H9 (cell line): ENCODE measurements at regions not wholly inside any gene's neighbourhood (a gene's known extent, or its start where the extent isn't known, plus 50 kb on each side); places are given as distances from the start of the nearest gene placed in this dataset.

Source experiments
- DNase-seq: peaks from one replicate; pipeline ENCODE4 v3.0.0-alpha.2; 2017
- H2AFZ ChIP-seq: one replicate; pipeline ENCODE4 v1.6.1; 2013; ENCODE audit warnings: mild to moderate bottlenecking, low read length, control low read depth, moderate library complexity
- H2AK5ac ChIP-seq: 2 replicates; pipeline ENCODE4 v1.6.1; 2013; ENCODE audit warnings: low read length, control low read depth, mixed read lengths; ENCODE audit not compliant: insufficient read length
- H2BK120ac ChIP-seq: one replicate; pipeline ENCODE4 v1.6.1; 2013; ENCODE audit warnings: low read depth, mild to moderate bottlenecking, low read length, control low read depth, inconsistent platforms; ENCODE audit not compliant: poor library complexity, severe bottlenecking
- H2BK12ac ChIP-seq: 2 replicates; pipeline ENCODE4 v1.6.1; 2013; ENCODE audit warnings: low read length, control low read depth, mixed read lengths, low read depth; ENCODE audit not compliant: insufficient read length
- H2BK15ac ChIP-seq: 2 replicates; pipeline ENCODE4 v1.6.1; 2013; ENCODE audit warnings: low read depth, low read length, control low read depth
- H2BK20ac ChIP-seq: one replicate; pipeline ENCODE4 v1.6.1; 2013; ENCODE audit warnings: low read depth, mild to moderate bottlenecking, low read length, control low read depth, inconsistent platforms; ENCODE audit not compliant: poor library complexity, severe bottlenecking
- H2BK5ac ChIP-seq: 2 replicates; pipeline ENCODE4 v1.6.1; 2013; ENCODE audit warnings: low read length, control low read depth, mixed read lengths; ENCODE audit not compliant: insufficient read length
- H3K14ac ChIP-seq: 2 replicates; pipeline ENCODE4 v1.6.1; 2013; ENCODE audit warnings: low read length, control low read depth; ENCODE audit not compliant: insufficient read depth
- H3K18ac ChIP-seq: 2 replicates; pipeline ENCODE4 v1.6.1; 2013; ENCODE audit warnings: low read depth, mild to moderate bottlenecking, mixed read lengths, low read length, control low read depth; ENCODE audit not compliant: insufficient read length
- H3K23ac ChIP-seq: 2 replicates; pipeline ENCODE4 v1.6.1; 2013; ENCODE audit warnings: low read length, control low read depth, mixed read lengths, low read depth; ENCODE audit not compliant: insufficient read length
- H3K23me2 ChIP-seq: 2 replicates; pipeline ENCODE4 v1.6.1; 2013; ENCODE audit warnings: low read depth, mild to moderate bottlenecking, mixed read lengths, low read length, control low read depth; ENCODE audit not compliant: insufficient read length, poor library complexity, severe bottlenecking
- H3K27ac ChIP-seq: 2 replicates; pipeline ENCODE4 v1.5.1; 2013; ENCODE audit warnings: low read length, control low read depth, mixed read lengths, low read depth; ENCODE audit not compliant: insufficient read length
- H3K27me3 ChIP-seq: 2 replicates; pipeline ENCODE4 v1.6.1; 2013; ENCODE audit warnings: low read length, control low read depth, inconsistent platforms; ENCODE audit not compliant: insufficient read depth
- H3K4ac ChIP-seq: 2 replicates; pipeline ENCODE4 v1.6.1; 2013; ENCODE audit warnings: low read depth, mild to moderate bottlenecking, control low read depth, inconsistent platforms, low read length, moderate library complexity
- H3K4me1 ChIP-seq: 2 replicates; pipeline ENCODE4 v1.6.1; 2013; ENCODE audit warnings: low read length, control low read depth, inconsistent platforms; ENCODE audit not compliant: insufficient read depth
- H3K4me2 ChIP-seq: 2 replicates; pipeline ENCODE4 v1.6.1; 2013; ENCODE audit warnings: low read length, control low read depth, mixed read lengths; ENCODE audit not compliant: insufficient read length, insufficient read depth
- H3K56ac ChIP-seq: 2 replicates; pipeline ENCODE4 v1.6.1; 2013; ENCODE audit warnings: low read depth, mild to moderate bottlenecking, mixed read lengths, low read length, control low read depth; ENCODE audit not compliant: insufficient read length
- H3K79me1 ChIP-seq: 2 replicates; pipeline ENCODE4 v1.6.1; 2013; ENCODE audit warnings: low read depth, mild to moderate bottlenecking, moderate library complexity, low read length, control low read depth, inconsistent platforms; ENCODE audit not compliant: insufficient read depth, poor library complexity, severe bottlenecking
- H3K79me2 ChIP-seq: 2 replicates; pipeline ENCODE4 v1.6.1; 2013; ENCODE audit warnings: low read length, control low read depth, inconsistent platforms; ENCODE audit not compliant: insufficient read depth
- H3K9ac ChIP-seq: 2 replicates; pipeline ENCODE4 v1.6.1; 2013; ENCODE audit warnings: low read length, control low read depth, mixed read lengths; ENCODE audit not compliant: insufficient read length; ENCODE audit errors: extremely low read depth
- H3K9me3 ChIP-seq: one replicate; pipeline ENCODE4 v1.6.1; 2013; ENCODE audit warnings: low read depth, low read length, inconsistent platforms; ENCODE audit not compliant: control insufficient read depth
- H3T11ph ChIP-seq: one replicate; pipeline ENCODE4 v1.6.1; 2013; ENCODE audit warnings: mild to moderate bottlenecking, low read length, control low read depth, inconsistent platforms
- H4K20me1 ChIP-seq: one replicate; pipeline ENCODE4 v1.6.1; 2013; ENCODE audit not compliant: control insufficient read depth, insufficient read length, insufficient read depth
- H4K5ac ChIP-seq: 2 replicates; pipeline ENCODE4 v1.6.1; 2013; ENCODE audit warnings: low read depth, mild to moderate bottlenecking, mixed read lengths, low read length, control low read depth; ENCODE audit not compliant: insufficient read length
- H4K8ac ChIP-seq: replicated peaks from 2 replicates; pipeline ENCODE4 v1.6.1; 2013; ENCODE audit warnings: low read length, control low read depth, mixed read lengths, low read depth; ENCODE audit not compliant: insufficient read length
- H4K91ac ChIP-seq: 2 replicates; pipeline ENCODE4 v1.6.1; 2013; ENCODE audit warnings: low read depth, mild to moderate bottlenecking, moderate library complexity, mixed read lengths, low read length, control low read depth; ENCODE audit not compliant: insufficient read length
- H3K27ac Mint-ChIP-seq, 3 experiments: 2 replicates in 2 of 3; 3 replicates in 1 of 3; pipeline ENCODE4 v1.8.0; 2020 to 2021; ENCODE audit warnings: mixed read lengths in 3 of 3, mild to moderate bottlenecking in 1 of 3, moderate library complexity in 1 of 3
- H3K27me3 Mint-ChIP-seq: 2 replicates; pipeline ENCODE4 v1.8.0; 2021; ENCODE audit warnings: low read depth, mild to moderate bottlenecking, moderate library complexity, mixed read lengths
- H3K36me3 Mint-ChIP-seq, 3 experiments: 2 replicates in 2 of 3; 3 replicates in 1 of 3; pipeline ENCODE4 v1.8.0; 2020 to 2021; ENCODE audit warnings: low read depth in 3 of 3, mixed read lengths in 3 of 3; ENCODE audit not compliant: insufficient read depth in 1 of 3
- H3K4me1 Mint-ChIP-seq, 2 experiments: 2 replicates each; pipeline ENCODE4 v1.8.0; 2020; ENCODE audit warnings: mixed read lengths in 2 of 2
- H3K4me3 Mint-ChIP-seq, 2 experiments: 2 replicates in 1 of 2; 3 replicates in 1 of 2; pipeline ENCODE4 v1.8.0; 2020 to 2021; ENCODE audit warnings: mild to moderate bottlenecking in 2 of 2, mixed read lengths in 2 of 2, moderate library complexity in 1 of 2
- H3K9me3 Mint-ChIP-seq, 2 experiments: 2 replicates in 1 of 2; 3 replicates in 1 of 2; pipeline ENCODE4 v1.8.0; 2020; ENCODE audit warnings: mild to moderate bottlenecking in 2 of 2, mixed read lengths in 2 of 2, moderate library complexity in 1 of 2
- CTCF ChIP-seq: fragments of 200-600 bp; sonication (generic); conservative IDR thresholded peaks from 3 replicates; pipeline ENCODE4 v1.8.0; 2021; ENCODE audit warnings: antibody characterized with exemption, mild to moderate bottlenecking
- WGBS: extraction: QIAGEN DNeasy Blood & Tissue Kit; methylation state at CpG from one replicate; pipeline ENCODE4 v1.1.7; 2013; ENCODE audit warnings: missing lambda C conversion rate, low lambda C conversion rate, mixed read lengths; ENCODE audit not compliant: insufficient read length; ENCODE audit errors: extremely low coverage; 5-methylcytosine and 5-hydroxymethylcytosine counted together

- H4K5ac ChIP-seq: no peak overlapping the region
- H3K27me3 ChIP-seq: no peaks in the 10 kb centered on the region
- no peak overlapping the region for H3K14ac ChIP-seq
- no peak overlapping the region for H2BK120ac ChIP-seq
- H3K27ac Mint-ChIP-seq: no peak overlapping the region
- peak; percentile 60 for TF ChIP-seq CTCF
- H3K56ac ChIP-seq: no peak overlapping the region
- no peak overlapping the region for H4K8ac ChIP-seq
- no peak overlapping the region for H2BK15ac ChIP-seq
- no peak overlapping the region for H3K4me2 ChIP-seq
- peaks cover 13 to 14% of the 10 kb centered on the region in 2 experiments for H3K9me3 Mint-ChIP-seq
- peaks cover 8 to 14% of the 10 kb centered on the region in 2 experiments for H3K4me1 Mint-ChIP-seq
- WGBS: no CpG with 5 or more reads among the region's 4 CpGs
- no peaks in the 10 kb centered on the region for H3K27me3 Mint-ChIP-seq
- H2BK12ac ChIP-seq: no peak overlapping the region
- peaks cover 8 to 27% (median 11%) of the 10 kb centered on the region in 3 experiments; a peak in 6 of 7 replicates for H3K36me3 Mint-ChIP-seq
- H4K91ac ChIP-seq: no peak overlapping the region
- H3K9ac ChIP-seq: no peak overlapping the region
- no peak overlapping the region for H2BK20ac ChIP-seq
- no peak overlapping the region for H2AK5ac ChIP-seq
- H4K20me1 ChIP-seq: no peaks in the 10 kb centered on the region
- H3K9me3 ChIP-seq: no peaks in the 10 kb centered on the region
- H3K18ac ChIP-seq: no peak overlapping the region
- H2BK5ac ChIP-seq: no peak overlapping the region
- no peak overlapping the region for H2AFZ ChIP-seq
- no peaks in the 10 kb centered on the region for H3K4me1 ChIP-seq
- H3K23me2 ChIP-seq: no peaks in the 10 kb centered on the region
- H3K79me2 ChIP-seq: no peaks in the 10 kb centered on the region
- no peak overlapping the region for H3K27ac ChIP-seq
- H3K4me3 Mint-ChIP-seq: no peak overlapping the region
- no peak overlapping the region for H3T11ph ChIP-seq
- H3K79me1 ChIP-seq: no peaks in the 10 kb centered on the region
- no peak for DNase-seq
- no peak overlapping the region for H3K23ac ChIP-seq
- no peak overlapping the region for H3K4ac ChIP-seq
Measured at GRCh38 chr5:125673359-125673950, 749.8 kb upstream of the GRAMD2B start.
